PC-9 (cell line): ENCODE measurements at regions not wholly inside any gene's neighbourhood (a gene's known extent, or its start where the extent isn't known, plus 50 kb on each side); places are given as distances from the start of the nearest gene placed in this dataset.

Experiments used
- BruUV-seq: library from RNA; stranded (reverse); fragments of 400-500 nt; replicated peaks from 2 replicates; lab custom pipeline; 2021; lab: Mats Ljungman, UMichigan
- CTCF ChIA-PET: fragments of 300-600 bp; sonication (Branson Sonifier 250); formaldehyde crosslinking; loops from one replicate; lab custom pipeline; 2022; ENCODE audit warnings: antibody characterized with exemption; lab: Charles Lee
- POLR2A ChIA-PET: fragments of 300-600 bp; sonication (Branson Sonifier 250); formaldehyde crosslinking; loops from one replicate; lab custom pipeline; 2022; ENCODE audit warnings: antibody characterized with exemption; ENCODE audit not compliant: unreplicated experiment; lab: Charles Lee
- DNase-seq, 2 experiments: peaks; one replicate each; pipeline versions ENCODE4 v3.0.0 to v3.0.0-alpha.2; 2015 to 2022; ENCODE audit warnings: mixed read lengths in 1 of 2
- H2AFZ ChIP-seq: fragments of 200-600 bp; sonication (generic); 2 replicates; pipeline ENCODE4 v1.8.1; 2017; ENCODE audit warnings: antibody characterized with exemption
- H3F3A ChIP-seq: fragments of 200-600 bp; sonication (generic); 2 replicates; pipeline ENCODE4 v1.8.1; 2017; ENCODE audit warnings: antibody characterized with exemption, mild to moderate bottlenecking, low read depth; ENCODE audit not compliant: insufficient read depth
- H3K27ac ChIP-seq: fragments of 200-600 bp; sonication (generic); 2 replicates; pipeline ENCODE4 v1.6.1; 2016; ENCODE audit warnings: mixed run types
- H3K27me3 ChIP-seq: fragments of 200-600 bp; sonication (generic); 2 replicates; pipeline ENCODE4 v1.6.1; 2016; ENCODE audit warnings: low read depth, mixed run types; ENCODE audit not compliant: insufficient read depth
- H3K36me3 ChIP-seq: fragments of 200-600 bp; sonication (generic); 2 replicates; pipeline ENCODE4 v1.6.1; 2016; ENCODE audit warnings: low read depth, mixed run types
- H3K4me1 ChIP-seq: fragments of 200-600 bp; sonication (generic); replicated peaks from 2 replicates; pipeline ENCODE4 v1.6.1; 2016; ENCODE audit warnings: mixed run types; ENCODE audit not compliant: insufficient read depth
- H3K4me2 ChIP-seq: fragments of 200-600 bp; sonication (generic); 2 replicates; pipeline ENCODE4 v1.6.1; 2017; ENCODE audit warnings: mixed run types
- H3K4me3 ChIP-seq: fragments of 200-600 bp; sonication (generic); 2 replicates; pipeline ENCODE4 v1.6.1; 2016; ENCODE audit warnings: mixed run types
- H3K79me2 ChIP-seq: fragments of 200-600 bp; sonication (generic); 2 replicates; pipeline ENCODE4 v1.6.1; 2017; ENCODE audit warnings: low read depth, mixed run types
- H3K9me2 ChIP-seq: fragments of 200-600 bp; sonication (generic); 2 replicates; pipeline ENCODE4 v1.8.1; 2017; ENCODE audit warnings: mild to moderate bottlenecking; ENCODE audit not compliant: insufficient read depth
- H3K9me3 ChIP-seq: fragments of 200-600 bp; sonication (generic); 2 replicates; pipeline ENCODE4 v1.8.1; 2016; ENCODE audit warnings: low read depth; ENCODE audit not compliant: insufficient read depth
- H4K20me1 ChIP-seq: fragments of 200-600 bp; sonication (generic); 2 replicates; pipeline ENCODE4 v1.8.1; 2017; ENCODE audit not compliant: insufficient read depth
- EZH2 ChIP-seq: fragments of 200-600 bp; sonication (generic); IDR thresholded peaks from 2 replicates; pipeline ENCODE4 v1.8.0; 2017; ENCODE audit warnings: antibody characterized with exemption, low read depth
- intact Hi-C: fragments of 100-400 bp; cut with micrococcal nuclease; formaldehyde crosslinking; loops from one replicate; pipeline ENCODE4 v1.10.0; 2022; ENCODE audit not compliant: unreplicated experiment
- TF ChIP-seq, protein P1 (sequence below): fragments of 200-600 bp; sonication (generic); conservative IDR thresholded peaks from 2 replicates; pipeline ENCODE4 v1.6.1; 2017; ENCODE audit warnings: mixed run types, antibody characterized with exemption, mild to moderate bottlenecking, moderate library complexity

DNA sequence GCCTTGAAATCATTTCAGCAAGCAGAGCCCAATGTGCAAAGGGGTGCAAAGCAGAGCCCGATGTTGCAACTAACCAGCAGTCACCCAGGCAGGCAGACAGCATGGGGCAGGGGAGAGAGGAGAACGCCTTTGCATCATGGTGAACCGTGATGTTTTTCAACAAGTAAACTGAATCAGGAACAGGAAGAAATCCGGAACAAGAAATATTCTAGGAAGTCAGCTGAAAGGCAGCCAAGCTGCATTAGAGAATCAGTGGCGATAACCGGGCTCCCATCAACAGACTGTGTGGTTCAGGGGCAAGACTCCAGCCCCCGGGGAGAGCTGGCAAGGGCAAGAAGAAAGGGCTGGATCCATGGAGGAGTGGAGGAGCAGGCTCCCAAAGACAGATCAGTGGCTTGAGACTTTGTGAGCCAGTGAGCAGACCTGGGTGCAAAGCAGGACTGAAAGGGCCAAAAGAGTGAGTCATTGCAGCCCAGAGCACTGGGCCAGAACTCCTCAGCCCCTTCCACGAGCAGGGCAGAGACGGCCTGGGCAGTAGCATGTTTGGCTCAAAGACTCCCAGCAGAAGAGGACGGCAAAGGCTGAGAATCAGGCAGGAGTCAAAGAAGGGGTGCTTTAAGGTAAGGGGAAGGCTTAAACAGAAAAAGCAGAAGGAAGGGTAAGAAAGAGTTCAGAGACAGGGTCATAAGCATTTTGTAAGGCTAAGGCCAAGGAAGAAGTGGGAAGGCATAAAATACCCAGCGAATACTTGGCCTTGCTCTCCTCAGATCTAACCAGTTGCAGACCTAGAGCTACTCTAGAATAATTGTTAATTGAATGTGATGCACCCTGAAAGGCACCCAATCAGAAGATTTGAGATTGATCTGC, 155.0 kb downstream of the SETD4 start:
- intact Hi-C loops = no loop called here
- ChIA-PET POLR2A (interaction anchor here (0.7 kb wide), 1 partner anchor 79 kb away, joined by 3 read pairs; no protein-coding TSS in a partner anchor), CTCF (no interaction called here)
- no peaks in the 10 kb centered on the region for H4K20me1 ChIP-seq
- no TSS peak for BruUV-seq
- no peak overlapping the region for H2AFZ ChIP-seq
- no peaks in the 10 kb centered on the region for H3K9me3 ChIP-seq
- H3F3A ChIP-seq = no peaks in the 10 kb centered on the region
- no peaks in the 10 kb centered on the region for H3K9me2 ChIP-seq
- H3K27ac ChIP-seq = no peak overlapping the region
- H3K4me2 ChIP-seq = no peak overlapping the region
- no peaks in the 10 kb centered on the region for H3K79me2 ChIP-seq
- H3K36me3 ChIP-seq = no peaks in the 10 kb centered on the region
- no peak overlapping the region for H3K4me3 ChIP-seq
- H3K4me1 ChIP-seq = no peaks in the 10 kb centered on the region
- TF ChIP-seq EZH2 = no peak
- TF ChIP-seq, protein P1, sequence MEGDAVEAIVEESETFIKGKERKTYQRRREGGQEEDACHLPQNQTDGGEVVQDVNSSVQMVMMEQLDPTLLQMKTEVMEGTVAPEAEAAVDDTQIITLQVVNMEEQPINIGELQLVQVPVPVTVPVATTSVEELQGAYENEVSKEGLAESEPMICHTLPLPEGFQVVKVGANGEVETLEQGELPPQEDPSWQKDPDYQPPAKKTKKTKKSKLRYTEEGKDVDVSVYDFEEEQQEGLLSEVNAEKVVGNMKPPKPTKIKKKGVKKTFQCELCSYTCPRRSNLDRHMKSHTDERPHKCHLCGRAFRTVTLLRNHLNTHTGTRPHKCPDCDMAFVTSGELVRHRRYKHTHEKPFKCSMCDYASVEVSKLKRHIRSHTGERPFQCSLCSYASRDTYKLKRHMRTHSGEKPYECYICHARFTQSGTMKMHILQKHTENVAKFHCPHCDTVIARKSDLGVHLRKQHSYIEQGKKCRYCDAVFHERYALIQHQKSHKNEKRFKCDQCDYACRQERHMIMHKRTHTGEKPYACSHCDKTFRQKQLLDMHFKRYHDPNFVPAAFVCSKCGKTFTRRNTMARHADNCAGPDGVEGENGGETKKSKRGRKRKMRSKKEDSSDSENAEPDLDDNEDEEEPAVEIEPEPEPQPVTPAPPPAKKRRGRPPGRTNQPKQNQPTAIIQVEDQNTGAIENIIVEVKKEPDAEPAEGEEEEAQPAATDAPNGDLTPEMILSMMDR = no peak
- DNase-seq = no peak
- H3K27me3 ChIP-seq = no peaks in the 10 kb centered on the region

GRCh38 chr21:35900539-35900938, 159.8 kb downstream of the SETD4 start:
- BruUV-seq = no TSS peak
- Histone ChIP-seq H2AFZ (no peak overlapping the region), H3K4me3 (no peak overlapping the region), H3K79me2 (no peaks in the 10 kb centered on the region), H3F3A (no peaks in the 10 kb centered on the region), H3K4me1 (no peaks in the 10 kb centered on the region), H3K9me2 (no peaks in the 10 kb centered on the region), H3K36me3 (no peaks in the 10 kb centered on the region), H3K27me3 (no peaks in the 10 kb centered on the region), H4K20me1 (no peaks in the 10 kb centered on the region), H3K27ac (no peak overlapping the region), H3K4me2 (no peak overlapping the region), H3K9me3 (no peaks in the 10 kb centered on the region)
- intact Hi-C loops = no loop called here
- ChIA-PET CTCF (no interaction called here), POLR2A (no interaction called here)
- DNase-seq = no peak
- TF ChIP-seq EZH2 = no peak
- TF ChIP-seq, protein P1 = no peak

DNA sequence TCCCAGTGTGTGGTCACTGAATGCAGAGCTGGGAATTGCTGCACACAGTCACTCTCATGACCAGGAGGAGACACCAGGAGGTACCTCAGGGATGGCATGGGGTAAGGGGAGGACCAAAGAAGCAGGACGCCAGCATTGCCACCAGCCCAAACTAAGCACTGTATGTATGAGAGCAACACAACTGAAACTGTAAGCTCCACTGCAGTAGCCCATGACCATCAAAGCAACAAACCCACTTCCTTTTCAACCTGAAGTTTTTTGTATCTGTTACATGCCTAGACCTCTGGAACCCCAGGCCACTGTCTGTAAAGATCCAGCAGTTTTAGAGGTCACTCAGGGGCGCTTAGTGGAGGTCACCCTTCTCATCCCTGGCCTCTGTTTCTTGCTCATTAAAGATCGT, 164.3 kb downstream of the SETD4 start:
- DNase-seq = no peak
- Histone ChIP-seq H3K27me3 (no peaks in the 10 kb centered on the region), H3K4me1 (no peaks in the 10 kb centered on the region), H3K9me3 (no peaks in the 10 kb centered on the region), H3K79me2 (no peaks in the 10 kb centered on the region), H3K27ac (no peak overlapping the region), H2AFZ (no peak overlapping the region), H3K36me3 (no peaks in the 10 kb centered on the region), H3K4me2 (no peak overlapping the region), H4K20me1 (no peaks in the 10 kb centered on the region), H3K9me2 (no peaks in the 10 kb centered on the region), H3F3A (no peaks in the 10 kb centered on the region), H3K4me3 (no peak overlapping the region)
- intact Hi-C loops = no loop called here
- ChIA-PET CTCF (no interaction called here), POLR2A (no interaction called here)
- no TSS peak for BruUV-seq
- no peak for TF ChIP-seq EZH2
- TF ChIP-seq, protein P1 = no peak
